ENCODE measurements at regions not wholly inside any gene's neighbourhood (a gene's known extent, or its start where the extent isn't known, plus 50 kb on each side); places are given as distances from the start of the nearest gene placed in this dataset.

DNA sequence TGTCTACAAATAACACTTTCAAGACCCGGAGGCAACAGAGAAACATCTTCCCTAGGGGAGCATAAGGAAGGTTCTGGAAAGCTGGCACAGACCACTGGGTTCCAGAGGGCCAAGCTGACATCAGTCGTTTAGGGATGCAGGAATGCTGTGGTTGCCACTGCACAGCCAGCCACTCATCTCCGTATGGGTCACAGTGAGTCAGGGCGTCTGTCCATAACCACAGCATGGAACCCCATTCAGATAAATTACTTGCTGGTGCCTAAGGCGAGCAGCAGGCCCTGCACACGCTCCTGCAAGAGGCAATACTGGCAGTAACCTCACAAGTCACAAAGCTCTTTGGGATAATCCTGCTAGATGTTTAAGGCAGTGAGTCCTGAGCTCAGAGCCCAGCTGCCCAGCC is 140.9 kb upstream of the UBL3 start:
- WGBS: 87% methylated on average over 6 of the region's 6 CpGs
- Histone ChIP-seq H3K9ac (ENCODE audit: low read depth in 1 of 2, low read length in 2 of 2) (no peak overlapping the region), H3K4me1 (ENCODE audit: control insufficient read depth in 4 of 4, insufficient read depth in 4 of 4, low read length in 3 of 4) (no peaks in the 10 kb centered on the region), H3K9me3 (ENCODE audit: control insufficient read depth in 4 of 4, low read length in 3 of 4) (peaks cover 0 to 4% (median under 1%) of the 10 kb centered on the region in 4 donors), H3K27ac (ENCODE audit: low read depth in 1 of 2, low read length in 2 of 2) (no peak overlapping the region), H3K36me3 (ENCODE audit: control insufficient read depth in 4 of 4, insufficient read depth in 3 of 4, low read depth in 1 of 4, low read length in 3 of 4) (no peaks in the 10 kb centered on the region), H3K27me3 (ENCODE audit: control insufficient read depth in 4 of 4, insufficient read depth in 4 of 4, low read length in 3 of 4) (no peaks in the 10 kb centered on the region), H3K4me3 (ENCODE audit: low read depth in 1 of 3, low read length in 3 of 3) (no peak overlapping the region)
- no peak for TF ChIP-seq TAF1 (conservative IDR thresholded peaks at IDR 0.05)
- TF ChIP-seq FOXA2 (IDR thresholded peaks at IDR 0.05): no peak
- no peak for TF ChIP-seq HNF4A (conservative IDR thresholded peaks at IDR 0.05)
- DNase-seq (ENCODE audit: low spot score): no peak

DNA sequence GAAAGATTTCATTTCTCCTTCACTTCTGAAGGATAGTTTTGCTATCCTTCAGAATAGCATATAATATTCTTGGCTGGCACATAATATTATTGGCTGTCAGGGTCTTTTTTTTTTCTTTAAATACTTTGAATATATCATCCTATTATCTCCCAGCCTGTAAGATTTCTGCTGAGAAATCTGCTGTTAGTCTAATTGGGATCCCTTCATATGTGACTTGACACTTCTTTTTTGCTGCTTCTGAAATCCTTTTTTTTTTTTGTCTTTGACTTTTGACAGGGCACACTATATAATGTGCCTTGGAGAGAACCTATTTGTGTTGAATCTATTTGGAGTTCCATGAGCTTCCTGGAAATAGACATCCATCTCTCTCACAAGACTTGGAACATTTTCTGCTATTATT is 136.9 kb upstream of the UBL3 start:
- Histone ChIP-seq H3K9ac (ENCODE audit: low read depth in 1 of 2, low read length in 2 of 2) (no peak overlapping the region), H3K4me1 (ENCODE audit: control insufficient read depth in 4 of 4, insufficient read depth in 4 of 4, low read length in 3 of 4) (no peaks in the 10 kb centered on the region), H3K36me3 (ENCODE audit: control insufficient read depth in 4 of 4, insufficient read depth in 3 of 4, low read depth in 1 of 4, low read length in 3 of 4) (no peaks in the 10 kb centered on the region), H3K4me3 (ENCODE audit: low read depth in 1 of 3, low read length in 3 of 3) (no peak overlapping the region), H3K27ac (ENCODE audit: low read depth in 1 of 2, low read length in 2 of 2) (no peak overlapping the region), H3K27me3 (ENCODE audit: control insufficient read depth in 4 of 4, insufficient read depth in 4 of 4, low read length in 3 of 4) (no peaks in the 10 kb centered on the region), H3K9me3 (ENCODE audit: control insufficient read depth in 4 of 4, low read length in 3 of 4) (peaks cover 0 to 4% (median under 1%) of the 10 kb centered on the region in 4 donors)
- DNase-seq (ENCODE audit: low spot score): no peak
- TF ChIP-seq JUND (IDR thresholded peaks at IDR 0.05) (no peak), TAF1 (conservative IDR thresholded peaks at IDR 0.05) (no peak), YY1 (IDR thresholded peaks at IDR 0.05) (no peak), HNF4G (IDR thresholded peaks at IDR 0.05) (no peak), EGR1 (IDR thresholded peaks at IDR 0.05; ENCODE audit: low read depth in 2 of 2) (no peak), NR2F2 (IDR thresholded peaks at IDR 0.05) (no peak), SP1 (IDR thresholded peaks at IDR 0.05) (no peak), RAD21 (IDR thresholded peaks at IDR 0.05) (no peak), FOXA2 (IDR thresholded peaks at IDR 0.05) (no peak), HNF4A (conservative IDR thresholded peaks at IDR 0.05) (no peak), RXRA (IDR thresholded peaks at IDR 0.05) (no peak), FOXA1 (IDR thresholded peaks at IDR 0.05) (no peak), GABPA (IDR thresholded peaks at IDR 0.05 in 1 of 2, conservative IDR thresholded peaks at IDR 0.05 in 1 of 2) (no peak)
- TF ChIP-seq, protein P1, sequence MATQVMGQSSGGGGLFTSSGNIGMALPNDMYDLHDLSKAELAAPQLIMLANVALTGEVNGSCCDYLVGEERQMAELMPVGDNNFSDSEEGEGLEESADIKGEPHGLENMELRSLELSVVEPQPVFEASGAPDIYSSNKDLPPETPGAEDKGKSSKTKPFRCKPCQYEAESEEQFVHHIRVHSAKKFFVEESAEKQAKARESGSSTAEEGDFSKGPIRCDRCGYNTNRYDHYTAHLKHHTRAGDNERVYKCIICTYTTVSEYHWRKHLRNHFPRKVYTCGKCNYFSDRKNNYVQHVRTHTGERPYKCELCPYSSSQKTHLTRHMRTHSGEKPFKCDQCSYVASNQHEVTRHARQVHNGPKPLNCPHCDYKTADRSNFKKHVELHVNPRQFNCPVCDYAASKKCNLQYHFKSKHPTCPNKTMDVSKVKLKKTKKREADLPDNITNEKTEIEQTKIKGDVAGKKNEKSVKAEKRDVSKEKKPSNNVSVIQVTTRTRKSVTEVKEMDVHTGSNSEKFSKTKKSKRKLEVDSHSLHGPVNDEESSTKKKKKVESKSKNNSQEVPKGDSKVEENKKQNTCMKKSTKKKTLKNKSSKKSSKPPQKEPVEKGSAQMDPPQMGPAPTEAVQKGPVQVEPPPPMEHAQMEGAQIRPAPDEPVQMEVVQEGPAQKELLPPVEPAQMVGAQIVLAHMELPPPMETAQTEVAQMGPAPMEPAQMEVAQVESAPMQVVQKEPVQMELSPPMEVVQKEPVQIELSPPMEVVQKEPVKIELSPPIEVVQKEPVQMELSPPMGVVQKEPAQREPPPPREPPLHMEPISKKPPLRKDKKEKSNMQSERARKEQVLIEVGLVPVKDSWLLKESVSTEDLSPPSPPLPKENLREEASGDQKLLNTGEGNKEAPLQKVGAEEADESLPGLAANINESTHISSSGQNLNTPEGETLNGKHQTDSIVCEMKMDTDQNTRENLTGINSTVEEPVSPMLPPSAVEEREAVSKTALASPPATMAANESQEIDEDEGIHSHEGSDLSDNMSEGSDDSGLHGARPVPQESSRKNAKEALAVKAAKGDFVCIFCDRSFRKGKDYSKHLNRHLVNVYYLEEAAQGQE (IDR thresholded peaks at IDR 0.05): no peak
- TF ChIP-seq, protein P2, sequence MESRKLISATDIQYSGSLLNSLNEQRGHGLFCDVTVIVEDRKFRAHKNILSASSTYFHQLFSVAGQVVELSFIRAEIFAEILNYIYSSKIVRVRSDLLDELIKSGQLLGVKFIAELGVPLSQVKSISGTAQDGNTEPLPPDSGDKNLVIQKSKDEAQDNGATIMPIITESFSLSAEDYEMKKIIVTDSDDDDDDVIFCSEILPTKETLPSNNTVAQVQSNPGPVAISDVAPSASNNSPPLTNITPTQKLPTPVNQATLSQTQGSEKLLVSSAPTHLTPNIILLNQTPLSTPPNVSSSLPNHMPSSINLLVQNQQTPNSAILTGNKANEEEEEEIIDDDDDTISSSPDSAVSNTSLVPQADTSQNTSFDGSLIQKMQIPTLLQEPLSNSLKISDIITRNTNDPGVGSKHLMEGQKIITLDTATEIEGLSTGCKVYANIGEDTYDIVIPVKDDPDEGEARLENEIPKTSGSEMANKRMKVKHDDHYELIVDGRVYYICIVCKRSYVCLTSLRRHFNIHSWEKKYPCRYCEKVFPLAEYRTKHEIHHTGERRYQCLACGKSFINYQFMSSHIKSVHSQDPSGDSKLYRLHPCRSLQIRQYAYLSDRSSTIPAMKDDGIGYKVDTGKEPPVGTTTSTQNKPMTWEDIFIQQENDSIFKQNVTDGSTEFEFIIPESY (IDR thresholded peaks at IDR 0.05): no peak
- TF ChIP-seq, protein P3, sequence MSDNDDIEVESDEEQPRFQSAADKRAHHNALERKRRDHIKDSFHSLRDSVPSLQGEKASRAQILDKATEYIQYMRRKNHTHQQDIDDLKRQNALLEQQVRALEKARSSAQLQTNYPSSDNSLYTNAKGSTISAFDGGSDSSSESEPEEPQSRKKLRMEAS (IDR thresholded peaks at IDR 0.05): no peak
- TF ChIP-seq, protein P4, sequence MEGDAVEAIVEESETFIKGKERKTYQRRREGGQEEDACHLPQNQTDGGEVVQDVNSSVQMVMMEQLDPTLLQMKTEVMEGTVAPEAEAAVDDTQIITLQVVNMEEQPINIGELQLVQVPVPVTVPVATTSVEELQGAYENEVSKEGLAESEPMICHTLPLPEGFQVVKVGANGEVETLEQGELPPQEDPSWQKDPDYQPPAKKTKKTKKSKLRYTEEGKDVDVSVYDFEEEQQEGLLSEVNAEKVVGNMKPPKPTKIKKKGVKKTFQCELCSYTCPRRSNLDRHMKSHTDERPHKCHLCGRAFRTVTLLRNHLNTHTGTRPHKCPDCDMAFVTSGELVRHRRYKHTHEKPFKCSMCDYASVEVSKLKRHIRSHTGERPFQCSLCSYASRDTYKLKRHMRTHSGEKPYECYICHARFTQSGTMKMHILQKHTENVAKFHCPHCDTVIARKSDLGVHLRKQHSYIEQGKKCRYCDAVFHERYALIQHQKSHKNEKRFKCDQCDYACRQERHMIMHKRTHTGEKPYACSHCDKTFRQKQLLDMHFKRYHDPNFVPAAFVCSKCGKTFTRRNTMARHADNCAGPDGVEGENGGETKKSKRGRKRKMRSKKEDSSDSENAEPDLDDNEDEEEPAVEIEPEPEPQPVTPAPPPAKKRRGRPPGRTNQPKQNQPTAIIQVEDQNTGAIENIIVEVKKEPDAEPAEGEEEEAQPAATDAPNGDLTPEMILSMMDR (IDR thresholded peaks at IDR 0.05; ENCODE audit: low read depth, low read length, missing input control): no peak
- TF ChIP-seq, protein P5, sequence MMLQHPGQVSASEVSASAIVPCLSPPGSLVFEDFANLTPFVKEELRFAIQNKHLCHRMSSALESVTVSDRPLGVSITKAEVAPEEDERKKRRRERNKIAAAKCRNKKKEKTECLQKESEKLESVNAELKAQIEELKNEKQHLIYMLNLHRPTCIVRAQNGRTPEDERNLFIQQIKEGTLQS (IDR thresholded peaks at IDR 0.05): no peak

Measured in liver (tissue), 8 donors.